NCI-H1105 (cell line): ENCODE measurements at regions not wholly inside any gene's neighbourhood (a gene's known extent, or its start where the extent isn't known, plus 50 kb on each side); places are given as distances from the start of the nearest gene placed in this dataset.
"Not testable (repeated sequence)": the region's sequence is repeated elsewhere in the genome, so short reads cannot be mapped to it uniquely, and the experiment has no call there.

Experiments used
- DNase-seq: peaks from one replicate; lab custom pipeline; 2025; lab: John Stamatoyannopoulos, UW

DNA sequence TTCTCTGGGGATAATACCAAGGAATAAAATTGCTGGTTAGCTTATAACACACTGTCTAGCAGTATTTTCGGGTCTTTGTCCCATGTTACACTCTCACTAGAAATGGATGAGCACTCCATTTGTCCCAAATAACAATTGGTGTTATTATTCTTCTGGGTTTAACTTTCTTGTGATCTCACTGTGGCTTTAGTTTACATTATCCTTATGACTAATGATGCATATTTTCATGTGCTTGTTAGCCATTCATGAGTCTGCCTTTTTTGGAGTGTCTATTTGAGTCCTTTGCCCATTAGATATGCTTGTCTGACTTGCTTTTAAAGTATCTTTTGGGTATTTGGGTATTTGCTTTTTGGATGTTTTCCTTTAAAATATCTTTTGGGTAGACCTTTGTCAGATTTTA is 372.9 kb upstream of the TENM3 start:
- DNase-seq, result no peak

DNA sequence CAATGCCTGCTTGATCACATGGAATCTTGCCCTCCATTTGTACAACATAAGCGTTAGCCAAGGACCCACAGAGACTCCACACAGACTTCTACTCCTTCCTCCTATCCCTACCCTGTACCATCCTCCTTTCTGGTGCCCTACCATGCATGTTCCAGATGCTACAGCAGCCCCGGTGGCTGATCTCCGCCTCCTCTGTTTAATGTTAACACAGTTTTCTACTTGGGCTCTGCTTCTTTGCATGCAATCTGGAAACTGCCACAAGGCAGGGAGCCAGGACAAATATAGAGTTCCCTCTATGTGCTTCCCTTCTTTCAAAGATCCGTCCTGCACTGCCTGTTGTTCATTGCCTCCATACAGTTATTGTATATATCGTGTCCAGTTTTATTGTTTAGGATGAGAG is 368.6 kb upstream of the TENM3 start:
- DNase-seq, result no peak

DNA sequence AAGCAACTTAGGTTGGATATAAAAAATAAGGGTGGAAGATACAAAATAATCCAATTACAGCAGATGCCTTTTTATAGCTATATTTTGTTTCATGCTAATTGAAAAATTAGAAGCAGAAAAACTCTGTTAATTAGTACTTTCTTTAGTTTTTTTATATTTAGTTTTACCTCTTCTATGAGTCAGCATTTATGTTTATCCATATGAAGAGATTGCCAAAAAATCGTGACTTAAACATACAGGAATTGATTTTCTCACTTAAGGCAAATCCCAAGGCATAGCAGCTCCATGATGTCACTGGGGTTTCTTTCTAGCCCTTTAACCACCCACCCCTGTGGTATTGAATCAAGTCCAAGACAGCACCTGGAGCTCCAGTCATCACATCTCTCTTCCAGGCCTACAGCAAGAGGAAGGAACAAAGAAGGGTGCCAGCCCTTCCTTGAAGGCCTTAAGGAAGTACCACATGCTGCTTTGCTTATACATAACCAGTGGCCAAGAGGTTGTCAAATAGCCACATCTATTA is 365.8 kb upstream of the TENM3 start:
- no peak for DNase-seq

DNA sequence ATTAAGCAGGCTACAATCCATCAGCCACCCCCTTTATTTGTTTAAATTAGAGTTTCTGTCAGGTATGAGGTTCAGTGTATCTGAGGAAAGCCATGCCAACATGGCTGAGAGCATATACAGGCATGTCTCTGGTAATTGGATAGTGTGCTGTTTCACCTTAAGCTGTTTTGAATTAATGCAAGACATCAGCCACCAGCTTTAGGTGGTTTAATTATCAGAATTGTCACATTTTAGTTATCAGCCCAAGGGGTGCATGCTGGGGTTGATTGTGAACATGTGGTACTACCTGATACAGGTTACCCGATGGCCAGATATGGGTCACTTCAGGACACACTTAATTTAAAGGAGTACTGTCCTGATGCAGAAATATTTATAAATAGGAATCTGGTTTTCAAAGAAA is 353.2 kb upstream of the TENM3 start:
- no peak for DNase-seq

DNA sequence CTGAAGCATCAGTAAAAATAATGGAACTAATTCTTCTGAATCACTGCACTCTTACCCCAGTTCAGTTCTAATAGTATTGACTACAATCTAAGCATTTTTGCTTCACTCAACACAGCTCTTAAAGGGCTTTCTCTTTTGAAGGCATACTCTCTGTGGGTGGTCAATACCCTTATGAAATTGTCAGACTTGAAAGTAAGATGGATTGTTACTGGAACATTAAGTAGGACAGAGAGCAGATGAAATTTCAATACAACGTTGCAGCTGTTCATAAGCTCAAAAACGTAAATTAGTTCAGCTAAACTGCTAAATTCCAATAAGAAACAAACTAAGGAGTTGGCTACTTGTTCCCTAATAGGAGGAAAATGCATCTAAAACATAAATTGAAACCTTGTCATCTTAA is 352.3 kb upstream of the TENM3 start:
- DNase-seq, result no peak

DNA sequence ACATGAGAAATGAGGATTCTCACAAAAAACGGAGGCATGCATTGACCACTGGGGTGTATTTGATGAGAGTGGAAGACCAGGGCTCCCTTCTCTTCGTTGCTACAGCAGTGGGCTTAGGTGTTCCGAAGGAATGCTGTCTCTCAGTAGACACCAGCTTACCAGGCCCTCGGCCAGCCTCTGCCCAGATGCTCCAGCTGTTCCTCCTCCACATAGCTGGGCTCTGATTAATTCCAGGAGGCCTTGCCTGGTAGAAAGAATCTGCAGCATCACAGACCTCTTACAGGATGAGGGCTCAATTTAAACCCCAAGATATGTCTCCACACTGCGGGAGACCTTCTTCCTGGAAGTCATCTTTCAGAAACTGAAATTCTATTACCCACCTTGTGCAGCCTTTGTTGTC is 346.6 kb upstream of the TENM3 start:
- no peak for DNase-seq

DNA sequence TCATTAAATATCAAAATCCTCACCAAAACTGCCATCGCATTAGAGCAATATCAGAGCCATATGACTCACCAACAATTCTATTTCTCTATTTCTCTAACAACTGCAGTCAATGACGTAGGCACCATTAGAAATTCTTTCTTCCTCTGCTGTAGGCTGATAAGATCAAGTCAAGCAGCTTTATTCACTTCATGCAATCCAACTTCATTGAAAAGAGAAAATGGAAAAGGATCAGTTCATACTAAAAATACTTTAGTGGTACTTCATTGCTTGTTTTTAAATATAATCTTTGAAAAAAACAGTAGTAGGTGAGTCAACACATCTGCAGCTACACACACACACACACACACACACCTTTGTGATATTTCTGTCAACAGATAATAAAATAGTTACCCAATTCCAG is 345.3 kb upstream of the TENM3 start:
- no peak for DNase-seq

DNA sequence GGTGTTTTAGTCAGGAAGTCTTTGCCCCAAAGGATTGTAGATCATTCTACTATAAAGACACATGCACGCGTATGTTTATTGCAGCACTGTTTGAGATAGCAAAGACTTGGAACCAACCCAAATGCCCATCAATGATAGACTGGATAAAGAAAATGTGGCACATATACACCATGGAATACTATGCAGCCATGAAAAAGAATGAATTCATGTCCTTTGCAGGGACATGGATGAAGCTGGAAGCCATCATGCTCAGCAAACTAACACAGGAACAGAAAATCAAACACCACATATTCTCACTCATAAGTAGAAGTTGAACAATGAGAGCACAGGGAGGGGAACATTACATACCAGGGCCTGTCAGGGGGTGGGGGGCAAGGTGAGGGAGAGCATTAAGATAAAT is 340.8 kb upstream of the TENM3 start:
- not testable (repeated sequence) for DNase-seq

DNA sequence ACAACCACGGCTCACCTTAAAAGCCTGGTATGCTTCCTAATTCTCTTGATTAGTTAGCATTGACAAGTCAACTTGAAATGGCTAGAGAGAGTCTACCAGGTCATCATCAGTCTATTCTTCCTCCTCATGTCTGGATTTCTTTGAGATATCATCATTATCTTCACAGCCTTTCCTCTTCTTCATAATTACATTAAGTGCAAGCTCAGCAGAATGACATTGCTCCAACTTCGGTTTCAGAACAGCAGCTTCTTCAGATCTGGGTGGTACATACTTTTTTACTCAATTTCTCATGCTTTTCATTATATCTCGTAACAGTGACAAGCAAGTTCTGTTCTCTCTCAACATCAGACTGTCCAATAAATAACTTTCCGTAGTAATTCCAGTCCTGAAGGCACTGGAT is 337.5 kb upstream of the TENM3 start:
- no peak for DNase-seq

DNA sequence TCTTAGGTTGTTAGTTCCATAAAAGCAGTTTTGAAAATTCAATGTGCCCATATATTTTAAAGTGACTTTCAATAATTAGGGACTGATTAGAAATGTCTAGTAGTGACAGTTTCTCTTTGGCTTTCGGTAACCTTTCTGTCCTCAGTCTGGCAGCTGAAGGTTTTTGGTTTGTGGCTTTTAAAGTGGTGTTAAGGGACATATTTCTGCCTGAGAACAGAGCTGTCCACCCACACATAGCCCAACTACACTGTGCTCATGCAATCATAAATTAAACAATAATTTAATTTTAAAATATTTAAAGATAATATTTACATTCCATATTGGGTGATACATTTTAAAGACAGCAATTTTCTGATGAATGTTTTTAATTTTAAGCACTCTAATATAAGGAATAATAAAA is 335.0 kb upstream of the TENM3 start:
- no peak for DNase-seq

DNA sequence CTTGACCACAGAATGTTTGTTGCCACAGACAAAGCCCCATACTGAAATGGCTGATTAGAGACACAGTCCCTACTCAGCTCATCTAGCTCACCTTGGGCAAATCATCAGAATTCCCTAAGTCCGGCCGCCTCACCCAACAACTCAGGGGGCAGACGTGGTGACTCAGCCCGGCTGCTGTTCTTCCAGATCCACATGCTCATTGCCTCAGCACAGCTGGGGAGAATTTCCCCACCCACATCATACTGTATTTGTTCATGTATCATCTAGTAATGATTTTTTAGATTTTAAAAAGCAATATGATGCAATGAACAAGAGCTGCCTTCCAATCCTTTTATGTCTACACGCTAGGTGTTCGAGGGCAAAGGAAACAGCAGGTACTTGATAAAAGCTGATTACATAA is 333.8 kb upstream of the TENM3 start:
- DNase-seq, result no peak

DNA sequence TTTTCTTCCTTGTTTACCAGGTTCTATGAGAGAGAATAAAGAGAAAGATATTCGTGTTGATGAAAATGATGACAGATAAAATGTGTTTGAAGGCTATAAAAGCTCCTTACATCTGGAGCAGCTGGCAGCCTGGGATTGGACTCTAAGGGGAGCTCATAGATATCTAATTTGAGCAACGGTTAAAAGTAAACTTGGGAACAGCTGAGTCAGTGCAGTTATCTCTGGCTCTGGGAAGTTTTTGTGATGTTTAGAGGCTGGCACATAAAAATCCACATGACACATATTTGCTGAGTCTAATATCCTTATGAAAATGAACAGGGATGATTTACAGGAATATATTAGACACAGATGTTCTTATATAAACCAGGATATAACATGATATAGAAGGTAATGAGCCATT is 331.8 kb upstream of the TENM3 start:
- DNase-seq, result no peak

DNA sequence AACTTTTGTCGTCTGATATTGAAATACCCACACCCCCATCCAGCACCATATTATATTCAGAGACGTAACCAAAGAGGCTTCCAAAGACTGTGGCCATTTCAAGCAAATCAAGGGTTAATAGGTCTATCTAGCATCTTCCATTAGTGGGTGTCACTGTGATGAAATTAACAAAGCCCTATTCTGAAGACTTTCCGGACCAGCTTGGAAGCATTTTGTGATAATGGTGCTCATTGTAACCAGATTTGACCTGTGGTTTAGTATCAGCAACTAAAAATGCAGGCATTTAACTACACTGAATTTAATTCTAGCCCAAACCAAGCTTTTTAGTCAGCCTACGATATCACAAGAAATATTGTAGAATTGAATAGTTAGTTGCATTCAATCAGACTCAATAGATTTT is 309.7 kb upstream of the TENM3 start:
- no peak for DNase-seq

DNA sequence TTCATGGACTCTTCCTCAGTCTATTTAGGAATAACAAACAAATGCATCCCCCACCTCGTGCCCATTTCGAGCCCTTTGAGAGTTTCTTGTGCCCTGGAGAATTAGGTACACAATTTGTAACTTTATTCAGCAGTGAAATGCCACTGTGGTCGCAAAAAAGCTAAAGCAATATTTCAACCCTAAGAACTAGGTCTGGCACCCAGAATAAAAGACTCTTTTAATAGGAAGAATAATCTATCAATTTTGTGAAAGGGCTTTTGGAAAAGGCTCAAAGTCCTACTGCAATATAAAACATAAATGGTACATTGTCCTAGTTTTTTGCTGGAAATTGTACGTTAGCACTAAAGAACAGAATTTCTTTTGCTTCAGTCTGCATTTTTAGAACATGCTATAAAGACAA is 304.6 kb upstream of the TENM3 start:
- no peak for DNase-seq

DNA sequence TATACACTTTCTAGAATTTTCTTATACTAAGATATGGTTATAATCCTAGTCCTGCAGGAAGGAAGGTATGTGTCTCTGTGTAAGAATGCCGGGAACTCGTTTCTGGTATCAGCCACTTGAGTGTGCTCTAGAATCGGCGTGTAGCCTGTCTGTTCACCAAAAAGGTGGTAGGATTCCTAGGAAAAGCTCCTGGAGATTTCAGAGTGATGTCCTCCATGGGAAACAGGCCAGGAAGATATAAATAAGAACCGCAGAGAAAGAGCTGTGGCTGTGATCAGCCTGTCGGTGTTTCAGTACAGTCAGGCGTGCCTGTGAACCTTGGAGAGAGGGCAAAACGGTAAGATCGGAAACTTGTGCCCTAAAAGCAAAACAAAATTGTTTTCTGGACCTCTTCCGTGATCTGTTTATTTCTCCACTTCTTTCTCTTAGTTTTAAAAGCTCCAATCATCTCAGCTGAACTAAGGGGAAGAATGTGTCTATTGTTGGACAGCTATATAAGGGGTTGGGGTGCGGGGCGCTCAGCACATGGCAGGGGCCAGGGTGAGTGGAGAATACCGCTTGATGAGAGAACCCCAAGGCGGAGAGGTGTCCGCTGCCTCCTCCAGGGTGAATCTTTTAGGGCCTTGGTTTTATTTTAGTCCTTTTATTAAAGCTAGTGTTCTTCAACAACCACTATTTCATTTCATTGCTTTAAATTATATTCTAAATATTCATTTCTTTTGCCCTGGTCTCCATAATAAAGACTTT is 303.8 kb upstream of the TENM3 start:
- DNase-seq, result no peak

DNA sequence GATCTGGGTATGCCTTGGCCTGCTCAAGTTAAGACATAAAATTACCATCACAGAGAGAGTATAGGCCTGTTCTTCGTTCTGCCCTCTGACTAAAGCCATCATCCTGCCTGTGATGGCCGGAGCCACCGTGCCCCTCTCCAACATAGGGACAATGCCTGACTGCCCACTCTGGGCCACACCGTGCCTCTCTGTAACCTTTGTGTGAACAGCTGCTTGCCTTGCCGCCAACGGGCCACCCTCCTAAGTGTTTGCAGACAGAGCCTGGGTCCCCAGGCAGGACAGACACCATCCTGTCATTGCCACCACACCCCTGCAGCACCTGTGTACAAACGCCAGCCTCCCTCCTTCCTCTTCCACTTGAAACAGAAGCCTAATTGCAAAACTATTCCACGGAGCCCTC is 298.7 kb upstream of the TENM3 start:
- DNase-seq, result no peak

DNA sequence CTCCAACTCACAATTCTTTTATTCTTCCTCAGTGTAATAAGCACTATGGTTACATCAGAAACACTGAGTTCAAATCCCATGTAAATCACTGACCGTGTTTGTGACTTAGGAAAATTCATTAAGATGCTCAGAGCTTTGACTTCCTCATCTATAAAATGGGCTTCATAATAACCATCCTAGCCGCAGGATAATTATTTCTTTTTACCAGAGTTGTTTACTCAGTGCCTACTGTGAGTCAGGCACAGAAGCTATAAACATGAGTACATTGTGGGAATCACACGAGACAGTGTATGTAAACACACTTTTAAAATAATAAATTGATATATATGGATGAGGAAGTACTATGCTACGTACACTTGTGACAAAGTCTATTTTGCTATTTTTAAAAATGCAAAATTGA is 296.3 kb upstream of the TENM3 start:
- no peak for DNase-seq

DNA sequence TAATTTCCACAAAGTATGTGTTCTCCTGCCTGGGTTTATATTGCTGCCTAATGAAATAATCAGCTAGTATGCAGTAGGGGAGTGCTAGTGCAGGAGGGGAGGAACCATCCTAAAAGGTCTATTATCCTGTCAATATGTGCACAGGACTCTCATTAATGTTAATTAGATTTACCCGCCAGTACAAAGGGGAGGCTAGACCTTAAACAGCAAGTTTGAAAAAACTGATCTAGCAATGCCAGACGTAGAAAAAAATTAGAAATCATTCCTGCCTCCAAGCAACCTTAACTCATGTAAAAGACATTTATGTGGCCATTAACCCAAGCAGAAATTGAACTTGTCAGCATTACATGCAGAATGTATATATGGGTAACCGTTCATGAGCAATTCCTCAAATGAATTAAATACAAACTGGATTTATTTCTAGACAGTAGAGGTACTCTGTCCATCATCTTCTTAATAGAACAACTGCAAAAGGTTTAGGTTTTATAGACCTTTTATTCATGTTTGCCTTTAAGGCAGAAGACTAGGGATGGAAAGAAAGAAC is 294.3 kb upstream of the TENM3 start:
- no peak for DNase-seq

DNA sequence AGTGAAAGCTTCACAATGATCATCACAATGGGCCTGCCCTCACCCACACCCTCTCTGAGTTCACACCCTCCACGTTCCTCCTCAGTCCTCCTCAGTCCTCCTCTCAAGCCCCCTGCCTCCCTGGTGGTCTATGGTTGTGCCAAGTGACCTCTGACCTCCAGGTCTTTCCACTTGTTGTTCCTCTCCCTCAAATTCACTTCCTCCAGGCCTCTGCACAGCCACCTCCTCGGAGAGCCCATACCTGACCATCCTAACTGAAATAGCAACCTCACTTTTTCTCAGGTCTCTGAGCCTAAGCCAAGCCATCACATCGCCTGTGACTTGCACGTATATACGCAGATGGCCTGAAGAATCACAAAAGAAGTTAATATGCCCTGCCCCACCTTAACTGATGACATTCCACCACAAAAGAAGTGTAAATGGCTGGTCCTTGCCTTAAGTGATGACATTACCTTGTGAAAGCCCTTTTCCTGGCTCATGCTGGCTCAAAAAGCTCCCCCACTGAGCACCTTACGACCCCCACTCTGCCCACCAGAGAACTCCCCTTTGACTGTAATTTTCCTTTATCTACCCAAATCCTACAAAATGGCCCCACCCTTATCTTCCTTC is 293.4 kb upstream of the TENM3 start:
- DNase-seq, result no peak

DNA sequence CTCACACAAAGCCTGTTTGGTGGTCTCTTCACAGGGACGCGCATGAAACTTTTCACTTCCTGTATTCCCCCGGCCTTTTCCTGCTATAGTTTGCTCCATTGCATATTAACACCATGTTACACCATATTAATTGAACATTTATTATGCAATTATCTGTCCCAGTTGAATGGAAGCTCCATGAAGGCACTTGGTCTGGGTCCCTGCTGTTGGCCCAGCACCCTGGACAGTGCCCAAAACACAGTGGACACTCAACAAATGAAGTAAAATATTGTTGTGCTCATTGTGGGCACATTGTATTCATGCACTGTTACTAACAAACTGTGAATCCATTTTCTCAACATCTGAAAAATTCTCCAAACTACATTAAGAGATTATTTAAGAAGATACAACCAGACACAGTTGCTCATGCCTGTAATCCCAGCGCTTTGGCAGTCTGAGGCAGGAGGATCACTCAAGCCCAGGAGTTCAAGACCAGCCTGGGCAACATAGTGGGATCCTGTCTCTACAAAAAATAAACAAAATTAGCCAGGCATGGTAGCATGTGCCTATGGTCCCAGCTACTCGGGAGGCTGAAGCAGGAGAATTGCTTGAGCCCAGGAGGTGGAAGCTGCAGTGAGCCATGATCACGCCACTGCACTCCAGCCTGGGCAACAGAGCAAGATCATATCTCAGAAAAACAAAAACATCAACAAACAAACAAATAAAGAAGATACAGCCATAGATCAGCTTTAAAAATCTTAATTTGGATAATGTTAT is 292.7 kb upstream of the TENM3 start:
- DNase-seq, result no peak

DNA sequence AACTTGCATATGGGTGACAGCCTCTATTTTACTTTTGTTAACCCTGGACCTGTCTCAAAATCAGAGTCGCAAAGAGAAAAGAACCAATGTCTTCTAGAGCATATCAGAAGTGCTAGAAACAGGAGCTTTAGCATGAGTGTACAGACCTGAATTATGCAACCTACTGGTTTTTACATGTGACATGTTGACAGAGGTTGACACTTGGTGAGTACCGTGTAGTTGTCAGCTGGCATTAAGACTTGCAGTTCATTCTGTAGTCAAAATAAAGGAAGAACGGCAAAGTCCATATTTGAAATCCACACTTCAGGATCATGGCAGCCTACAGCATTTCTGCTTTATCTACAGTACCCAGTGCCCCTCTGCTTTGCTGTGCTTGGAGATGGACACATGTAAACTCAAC is 291.9 kb upstream of the TENM3 start:
- DNase-seq, result no peak

DNA sequence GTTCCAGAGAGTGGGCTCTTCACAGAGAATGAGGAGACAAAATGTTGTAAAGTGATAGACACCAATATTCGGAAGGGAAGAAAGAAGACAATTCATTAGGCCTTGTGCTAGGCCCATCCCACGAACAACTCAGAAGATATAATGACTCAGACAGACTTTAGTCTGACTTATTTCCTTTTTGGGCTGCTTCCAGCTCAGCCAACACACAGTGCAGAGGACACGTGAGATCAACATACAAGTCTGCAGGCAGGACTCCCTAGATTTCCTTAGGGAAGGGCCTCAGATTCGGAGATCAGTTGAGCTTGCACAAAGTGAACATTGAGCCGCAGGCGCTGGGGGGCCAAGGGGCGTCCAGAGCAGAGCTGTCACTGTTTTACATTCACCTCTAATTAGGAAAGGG is 290.7 kb upstream of the TENM3 start:
- DNase-seq, result no peak

DNA sequence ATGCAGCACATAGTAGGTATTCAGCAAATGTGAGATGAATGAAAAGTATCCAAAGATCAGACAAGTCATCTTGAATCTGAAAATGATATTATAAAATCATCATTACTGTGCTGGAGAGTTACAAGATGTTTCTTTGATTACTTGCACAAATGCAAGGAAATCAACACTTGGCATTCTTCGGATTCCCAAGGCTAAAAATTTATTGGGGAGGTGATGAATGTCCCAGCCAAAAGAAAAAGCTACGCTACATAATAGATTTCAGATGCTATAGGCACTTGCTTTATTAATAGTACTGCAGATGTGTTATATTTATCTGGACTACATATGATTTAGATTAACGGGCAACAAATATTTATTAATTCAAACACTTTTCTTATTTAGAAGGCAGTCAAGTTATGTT is 286.7 kb upstream of the TENM3 start:
- no peak for DNase-seq
